Activated T-helper 1 cell treated with anti-CD3 and anti-CD28 coated beads, Interleukin-12 subunit alpha, Interleukin-12 subunit beta, Interleukin-2, Interleukin-4 antibody, amounts not matched to agents 30 ng/mL and 10 ng/mL and 1 ng/mL, durations not matched to agents 14 hours and 24 hours and 36 hours (primary cell): ENCODE measurements at regions not wholly inside any gene's neighbourhood (a gene's known extent, or its start where the extent isn't known, plus 50 kb on each side); places are given as distances from the start of the nearest gene placed in this dataset.

Experiments
- DNase-seq: peaks from one replicate; pipeline ENCODE4 v3.0.0; 2021; ENCODE audit warnings: low spot score
- H3K27ac Mint-ChIP-seq: one replicate; pipeline ENCODE4 v1.8.0; 2021; ENCODE audit warnings: mild to moderate bottlenecking, mixed read lengths
- H3K27me3 Mint-ChIP-seq: one replicate; pipeline ENCODE4 v1.8.0; 2022; ENCODE audit warnings: mild to moderate bottlenecking, moderate library complexity, mixed read lengths; ENCODE audit not compliant: insufficient read depth
- H3K36me3 Mint-ChIP-seq: one replicate; pipeline ENCODE4 v1.8.0; 2021; ENCODE audit warnings: low read depth, mixed read lengths
- H3K4me1 Mint-ChIP-seq: one replicate; pipeline ENCODE4 v1.8.0; 2021; ENCODE audit warnings: low read depth, mixed read lengths
- H3K4me3 Mint-ChIP-seq: one replicate; pipeline ENCODE4 v1.8.0; 2021; ENCODE audit warnings: mild to moderate bottlenecking, moderate library complexity, mixed read lengths
- H3K9me3 Mint-ChIP-seq: one replicate; pipeline ENCODE4 v1.8.0; 2021; ENCODE audit warnings: mixed read lengths
- intact Hi-C: fragments of 100-400 bp; cut with micrococcal nuclease; formaldehyde crosslinking; loops from one replicate; pipeline ENCODE4 v1.15.1; 2024

- H3K27ac Mint-ChIP-seq, result no peak overlapping the region
- no peak for DNase-seq
- no peak overlapping the region for H3K4me3 Mint-ChIP-seq
- H3K4me1 Mint-ChIP-seq, result no peaks in the 10 kb centered on the region
- intact Hi-C loops, result no loop called here
- no peaks in the 10 kb centered on the region for H3K9me3 Mint-ChIP-seq
- H3K36me3 Mint-ChIP-seq, result no peaks in the 10 kb centered on the region
- no peaks in the 10 kb centered on the region for H3K27me3 Mint-ChIP-seq
Observed at GRCh38 chr10:35922876-35923600, 280.9 kb upstream of the FZD8 start.

- no peaks in the 10 kb centered on the region for H3K9me3 Mint-ChIP-seq
Observed at GRCh38 chr10:35921866-35922350, 279.8 kb upstream of the FZD8 start.

GRCh38 chr10:35916791-35917190 is 274.7 kb upstream of the FZD8 start:
- intact Hi-C loops, result no loop called here
- no peaks in the 10 kb centered on the region for H3K36me3 Mint-ChIP-seq
- no peak overlapping the region for H3K27ac Mint-ChIP-seq
- no peak overlapping the region for H3K4me3 Mint-ChIP-seq
- H3K4me1 Mint-ChIP-seq, result no peaks in the 10 kb centered on the region
- no peak for DNase-seq
- H3K27me3 Mint-ChIP-seq, result no peaks in the 10 kb centered on the region
- no peaks in the 10 kb centered on the region for H3K9me3 Mint-ChIP-seq

More at GRCh38 chr10:35921866-35922350, 279.8 kb upstream of the FZD8 start:
- intact Hi-C loops, result no loop called here
- Mint-ChIP-seq H3K27ac (no peak overlapping the region), H3K4me3 (no peak overlapping the region), H3K27me3 (no peaks in the 10 kb centered on the region), H3K4me1 (no peaks in the 10 kb centered on the region), H3K36me3 (no peaks in the 10 kb centered on the region)
- no peak for DNase-seq

- Mint-ChIP-seq H3K9me3 (no peaks in the 10 kb centered on the region), H3K4me1 (no peaks in the 10 kb centered on the region), H3K27me3 (no peaks in the 10 kb centered on the region), H3K27ac (no peak overlapping the region), H3K4me3 (no peak overlapping the region), H3K36me3 (no peaks in the 10 kb centered on the region)
- intact Hi-C loops, result no loop called here
- no peak for DNase-seq
Observed at GRCh38 chr10:35913628-35914027, 271.5 kb upstream of the FZD8 start.

- intact Hi-C loops, result no loop called here
Observed at GRCh38 chr10:35912615-35913569, 270.8 kb upstream of the FZD8 start.

GRCh38 chr10:35911954-35912353 is 269.9 kb upstream of the FZD8 start:
- no peaks in the 10 kb centered on the region for H3K4me1 Mint-ChIP-seq
- H3K36me3 Mint-ChIP-seq, result no peaks in the 10 kb centered on the region
- H3K27ac Mint-ChIP-seq, result no peak overlapping the region
- no peak overlapping the region for H3K4me3 Mint-ChIP-seq
- no peak for DNase-seq
- intact Hi-C loops, result no loop called here
- no peaks in the 10 kb centered on the region for H3K27me3 Mint-ChIP-seq
- no peaks in the 10 kb centered on the region for H3K9me3 Mint-ChIP-seq

More at GRCh38 chr10:35912615-35913569, 270.8 kb upstream of the FZD8 start:
- H3K9me3 Mint-ChIP-seq, result no peaks in the 10 kb centered on the region
- H3K4me1 Mint-ChIP-seq, result no peaks in the 10 kb centered on the region
- no peaks in the 10 kb centered on the region for H3K36me3 Mint-ChIP-seq
- H3K4me3 Mint-ChIP-seq, result no peak overlapping the region
- H3K27ac Mint-ChIP-seq, result no peak overlapping the region
- H3K27me3 Mint-ChIP-seq, result no peaks in the 10 kb centered on the region
- DNase-seq, result no peak

- DNase-seq, result no peak
- Mint-ChIP-seq H3K4me1 (no peaks in the 10 kb centered on the region), H3K27ac (no peak overlapping the region), H3K27me3 (no peaks in the 10 kb centered on the region), H3K36me3 (no peaks in the 10 kb centered on the region), H3K9me3 (no peaks in the 10 kb centered on the region), H3K4me3 (no peak overlapping the region)
- intact Hi-C loops, result no loop called here
Observed at GRCh38 chr10:35911233-35911632, 269.1 kb upstream of the FZD8 start.

- intact Hi-C loops, result no loop called here
- no peaks in the 10 kb centered on the region for H3K4me1 Mint-ChIP-seq
Observed at GRCh38 chr10:35910234-35910633, 268.1 kb upstream of the FZD8 start.

GRCh38 chr10:35909121-35909720 is 267.1 kb upstream of the FZD8 start:
- no peaks in the 10 kb centered on the region for H3K27me3 Mint-ChIP-seq
- H3K4me3 Mint-ChIP-seq, result no peak overlapping the region
- no peaks in the 10 kb centered on the region for H3K4me1 Mint-ChIP-seq
- no peak for DNase-seq
- H3K27ac Mint-ChIP-seq, result no peak overlapping the region
- intact Hi-C loops, result no loop called here
- no peaks in the 10 kb centered on the region for H3K9me3 Mint-ChIP-seq
- no peaks in the 10 kb centered on the region for H3K36me3 Mint-ChIP-seq

More at GRCh38 chr10:35910234-35910633, 268.1 kb upstream of the FZD8 start:
- DNase-seq, result no peak
- Mint-ChIP-seq H3K27ac (no peak overlapping the region), H3K36me3 (no peaks in the 10 kb centered on the region), H3K4me3 (no peak overlapping the region), H3K9me3 (no peaks in the 10 kb centered on the region), H3K27me3 (no peaks in the 10 kb centered on the region)

- Mint-ChIP-seq H3K36me3 (no peaks in the 10 kb centered on the region), H3K4me1 (no peaks in the 10 kb centered on the region), H3K27me3 (no peaks in the 10 kb centered on the region), H3K9me3 (no peaks in the 10 kb centered on the region), H3K27ac (no peak overlapping the region), H3K4me3 (no peak overlapping the region)
- intact Hi-C loops, result no loop called here
- DNase-seq, result no peak
Observed at GRCh38 chr10:35908451-35908850, 266.4 kb upstream of the FZD8 start.

GRCh38 chr10:35907548-35907947 is 265.5 kb upstream of the FZD8 start:
- H3K4me3 Mint-ChIP-seq, result no peak overlapping the region

GRCh38 chr10:35906155-35906554 is 264.1 kb upstream of the FZD8 start:
- Mint-ChIP-seq H3K27me3 (no peaks in the 10 kb centered on the region), H3K27ac (no peak overlapping the region), H3K4me1 (no peaks in the 10 kb centered on the region), H3K4me3 (no peak overlapping the region), H3K9me3 (no peaks in the 10 kb centered on the region), H3K36me3 (no peaks in the 10 kb centered on the region)
- intact Hi-C loops, result no loop called here
- no peak for DNase-seq

More at GRCh38 chr10:35907548-35907947, 265.5 kb upstream of the FZD8 start:
- Mint-ChIP-seq H3K27ac (no peak overlapping the region), H3K36me3 (no peaks in the 10 kb centered on the region), H3K9me3 (no peaks in the 10 kb centered on the region), H3K4me1 (no peaks in the 10 kb centered on the region), H3K27me3 (no peaks in the 10 kb centered on the region)
- intact Hi-C loops, result no loop called here
- DNase-seq, result no peak

- H3K36me3 Mint-ChIP-seq, result no peaks in the 10 kb centered on the region
- no peak for DNase-seq
- H3K4me3 Mint-ChIP-seq, result no peak overlapping the region
- intact Hi-C loops, result no loop called here
- H3K9me3 Mint-ChIP-seq, result no peaks in the 10 kb centered on the region
- no peaks in the 10 kb centered on the region for H3K27me3 Mint-ChIP-seq
- no peaks in the 10 kb centered on the region for H3K4me1 Mint-ChIP-seq
- no peak overlapping the region for H3K27ac Mint-ChIP-seq
Observed at GRCh38 chr10:35903021-35903420, 260.9 kb upstream of the FZD8 start.
